ENCODE measurements at regions not wholly inside any gene's neighbourhood (a gene's known extent, or its start where the extent isn't known, plus 50 kb on each side); places are given as distances from the start of the nearest gene placed in this dataset.

- intact Hi-C loops (cut with micrococcal nuclease): no loop called here
- no peaks in the 10 kb centered on the region for H3K27me3 ChIP-seq (ENCODE audit: control insufficient read depth in 2 of 2, insufficient read depth in 2 of 2, low read length in 2 of 2)
- no peaks in the 10 kb centered on the region for H3K36me3 ChIP-seq (ENCODE audit: control insufficient read depth, insufficient read depth, low read length)
- ATAC-seq: no peak
- no peak overlapping the region for H3K4me3 ChIP-seq
- 0% methylated on average over 4 of the region's 4 CpGs for WGBS (ENCODE audit: insufficient coverage, low coverage, missing lambda C conversion rate)
- no peaks in the 10 kb centered on the region for H4K20me1 ChIP-seq (replicated peaks; ENCODE audit: control insufficient read depth, insufficient read depth, low read length)
- H3K4me1 ChIP-seq (replicated peaks in 1 of 2; ENCODE audit: control insufficient read depth in 2 of 2, insufficient read depth in 2 of 2, low read length in 2 of 2): no peaks in the 10 kb centered on the region
- DNase-seq (ENCODE audit: extremely low read depth in 1 of 4, low spot score in 3 of 4): no peak
- no peak overlapping the region for H3K4me2 ChIP-seq (ENCODE audit: insufficient read depth, low read length)
- FAIRE-seq: no peak
- H3K79me2 ChIP-seq (ENCODE audit: control insufficient read depth, insufficient read depth, low read length): no peaks in the 10 kb centered on the region
- POLR2A ChIA-PET: no interaction called here
- in situ Hi-C loops (cut with MboI): no loop called here
- H3K27ac ChIP-seq (ENCODE audit: extremely low read depth, low read depth, low read length): no peak overlapping the region
- no peak overlapping the region for H2AFZ ChIP-seq (ENCODE audit: low read depth, low read length)
- H3K9ac ChIP-seq (ENCODE audit: insufficient read depth in 1 of 2, low read depth in 2 of 2, low read length in 2 of 2): no peak overlapping the region
- H3K9me1 ChIP-seq (ENCODE audit: control insufficient read depth, insufficient read depth, low read length): no peaks in the 10 kb centered on the region
- no TSS peak for BruUV-seq (replicated peaks)
- CTCF ChIA-PET (ENCODE audit: low intra/inter-chr PET ratio): no interaction called here
- no peaks in the 10 kb centered on the region for H3K9me3 ChIP-seq (replicated peaks; ENCODE audit: control insufficient read depth, insufficient read depth, low read depth, low read length)
- TF ChIP-seq POLR2B (IDR thresholded peaks at IDR 0.05; ENCODE audit: low read depth, partially characterized antibody) (no peak), ZNF407 (IDR thresholded peaks at IDR 0.05; ENCODE audit: low read depth) (no peak), IRF1 (CRISPR knock-in tag; IDR thresholded peaks at IDR 0.05; ENCODE audit: borderline replicate concordance) (no peak), TGIF2 (CRISPR knock-in tag; IDR thresholded peaks at IDR 0.05) (no peak), NFXL1 (CRISPR knock-in tag; IDR thresholded peaks at IDR 0.05) (no peak), MYBL2 (IDR thresholded peaks at IDR 0.05; ENCODE audit: low read depth) (no peak), MYBL2 (CRISPR knock-in tag; IDR thresholded peaks at IDR 0.05; ENCODE audit: borderline replicate concordance) (no peak), CBFA2T2 (conservative IDR thresholded peaks at IDR 0.05) (no peak), SREBF2 (CRISPR knock-in tag; IDR thresholded peaks at IDR 0.05) (no peak), FOXM1 (IDR thresholded peaks at IDR 0.05; ENCODE audit: low read depth) (no peak), FOXM1 (CRISPR knock-in tag; IDR thresholded peaks at IDR 0.05; ENCODE audit: low read depth) (no peak), THAP7 (CRISPR knock-in tag; IDR thresholded peaks at IDR 0.05) (no peak), MYC (IDR thresholded peaks at IDR 0.05; ENCODE audit: low read depth, low read length) (no peak), MYC (CRISPR knock-in tag; IDR thresholded peaks at IDR 0.05; ENCODE audit: borderline replicate concordance, low read depth) (no peak)
Measured at GRCh38 chr2:220885593-220885992, 686.5 kb downstream of the EPHA4 start.

Measured in K562 (cell line).